ENCODE measurements at regions not wholly inside any gene's neighbourhood (a gene's known extent, or its start where the extent isn't known, plus 50 kb on each side); places are given as distances from the start of the nearest gene placed in this dataset.

- no peak for TF ChIP-seq TBP (IDR thresholded peaks at IDR 0.05; ENCODE audit: low read depth, low read length)
- no peak overlapping the region for H3K18ac ChIP-seq (ENCODE audit: extremely low read depth, low read length)
- H3K79me2 ChIP-seq (ENCODE audit: control insufficient read depth in 1 of 2, insufficient read depth in 2 of 2, low read length in 2 of 2): no peaks in the 10 kb centered on the region
- no peaks in the 10 kb centered on the region for H3K79me1 ChIP-seq (ENCODE audit: low read depth, low read length)
- no peak overlapping the region for H3K23ac ChIP-seq (ENCODE audit: insufficient read length)
- H3K36me3 ChIP-seq (ENCODE audit: control insufficient read depth in 2 of 4, insufficient read depth in 4 of 4, low read length in 3 of 4): no peaks in the 10 kb centered on the region
- no peak overlapping the region for H2AFZ ChIP-seq (ENCODE audit: low read length)
- no peak overlapping the region for H2AK5ac ChIP-seq (ENCODE audit: low read depth, low read length)
- H2BK20ac ChIP-seq (ENCODE audit: low read length): no peak overlapping the region
- no peak overlapping the region for H3K4me2 ChIP-seq (ENCODE audit: insufficient read depth in 1 of 2, low read depth in 2 of 2, low read length in 2 of 2)
- no peak overlapping the region for H2BK15ac ChIP-seq (ENCODE audit: low read length)
- no peak overlapping the region for H4K8ac ChIP-seq (ENCODE audit: extremely low read depth, insufficient read depth, low read length)
- no peaks in the 10 kb centered on the region for H4K20me1 ChIP-seq (replicated peaks in 1 of 2; ENCODE audit: control insufficient read depth in 1 of 2, insufficient read depth in 2 of 2, low read length in 2 of 2)
- H2BK120ac ChIP-seq (replicated peaks; ENCODE audit: low read depth, low read length): no peak overlapping the region
- FAIRE-seq (no peak), DNase-seq (ENCODE audit: low read depth in 1 of 2, low spot score in 2 of 2) (no peak)
- 83% methylated on average over 6 of the region's 6 CpGs; no CpG with 5 or more reads in 1 of the 2 experiments for WGBS, 2 experiments (ENCODE audit: extremely low coverage in 1 of 2, insufficient coverage in 1 of 2, insufficient read length in 1 of 2, insufficient replicate concordance in 2 of 2, low coverage in 1 of 2, low lambda C conversion rate in 2 of 2, missing lambda C conversion rate in 1 of 2)
- H3K27me3 ChIP-seq (replicated peaks in 1 of 4; ENCODE audit: control insufficient read depth in 3 of 4, extremely low read depth in 1 of 4, insufficient read depth in 3 of 4, low read length in 3 of 4): no peaks in the 10 kb centered on the region; a peak in 1 of 7 replicates
- no peak overlapping the region for H3K56ac ChIP-seq (replicated peaks; ENCODE audit: insufficient read length, low read depth, low read length)
- ChIA-PET POLR2A (ENCODE audit: partially characterized antibody) (no interaction called here), CTCF (ENCODE audit: partially characterized antibody) (interaction anchor here (0.9 to 1.0 kb wide), 4 partner anchors 24 to 98 kb away, joined by 3 to 4 read pairs (median 4); no protein-coding TSS in a partner anchor)
- H3K4me1 ChIP-seq (replicated peaks in 1 of 4; ENCODE audit: control insufficient read depth in 3 of 4, insufficient read depth in 4 of 4, low read length in 3 of 4): peaks cover 0 to 8% (median 5%) of the 10 kb centered on the region in 4 experiments; a peak in 5 of 7 replicates
- no peak overlapping the region for H2BK12ac ChIP-seq (ENCODE audit: low read depth, low read length)
- H3K9me3 ChIP-seq (ENCODE audit: insufficient read depth in 2 of 2, low read depth in 1 of 2, low read length in 1 of 2): no peaks in the 10 kb centered on the region
- H3K14ac ChIP-seq (ENCODE audit: insufficient read length): no peak overlapping the region
- no peak overlapping the region for H4K91ac ChIP-seq (replicated peaks; ENCODE audit: insufficient read length, low read length)
- no peak overlapping the region for H4K5ac ChIP-seq (ENCODE audit: insufficient read length, low read depth, low read length)
- H2BK5ac ChIP-seq (ENCODE audit: low read depth, low read length): no peak overlapping the region
- H3K27ac ChIP-seq (ENCODE audit: low read depth, low read length): no peak overlapping the region
- no peaks in the 10 kb centered on the region for H3K23me2 ChIP-seq (ENCODE audit: low read depth, low read length)
- H3K4me3 ChIP-seq (ENCODE audit: extremely low read depth in 1 of 4, insufficient read depth in 2 of 4, low read depth in 3 of 4, low read length in 4 of 4): no peak overlapping the region
- no peak overlapping the region for H3K9ac ChIP-seq (replicated peaks in 1 of 4; ENCODE audit: extremely low read depth in 1 of 4, low read depth in 3 of 4, low read length in 3 of 4)
- H3K4ac ChIP-seq (replicated peaks; ENCODE audit: insufficient read length, low read depth, low read length): no peak overlapping the region
These were observed 116.8 kb upstream of the SHB start for GRCh38 chr9:38185647-38186403.

Measured in H1 (cell line).